ENCODE measurements at regions not wholly inside any gene's neighbourhood (a gene's known extent, or its start where the extent isn't known, plus 50 kb on each side); places are given as distances from the start of the nearest gene placed in this dataset.

DNA sequence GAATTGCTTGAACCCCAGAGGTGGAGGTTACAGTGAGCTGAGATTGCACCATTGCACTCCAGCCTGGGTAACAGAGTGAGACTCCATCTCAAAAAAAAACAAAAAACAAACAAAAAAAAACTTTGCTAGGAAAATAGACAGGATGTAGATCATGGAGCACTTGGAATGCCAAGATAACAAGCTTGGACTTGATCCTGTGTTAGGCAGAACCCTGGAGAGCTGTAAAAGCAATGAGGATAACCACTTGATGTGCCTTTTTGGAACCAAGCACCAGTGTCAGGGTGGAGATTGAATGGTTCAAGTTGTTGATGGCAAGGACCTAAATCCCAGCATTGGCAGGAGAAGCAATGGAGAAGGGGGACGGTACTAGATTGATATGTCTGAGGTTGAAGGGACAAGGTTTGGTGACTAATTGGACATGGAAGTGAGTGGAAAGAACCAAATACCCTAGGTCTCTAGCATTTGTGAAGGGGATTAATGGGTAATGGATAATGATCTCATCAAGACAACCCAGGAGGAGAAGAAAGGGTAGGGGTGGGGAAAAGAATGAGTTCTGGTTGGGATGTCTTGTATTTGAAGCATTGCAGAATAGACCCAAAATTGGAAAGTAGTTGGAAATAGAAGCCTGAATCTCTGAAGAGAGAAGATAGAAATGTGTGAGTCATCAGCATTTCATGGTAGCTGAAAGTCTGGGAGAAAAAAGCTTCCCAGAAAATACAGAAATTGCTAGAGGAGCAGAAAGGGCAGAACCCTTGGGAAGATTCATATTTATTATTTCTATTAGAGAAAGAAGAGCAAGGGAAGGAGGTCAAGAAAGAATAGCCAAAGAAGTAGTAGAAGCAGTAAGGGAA lies 176.7 kb downstream of the NUAK1 start:
- no peak for DNase-seq (ENCODE audit: low read depth, low spot score)
- peak overlapping the region; percentile 67 for H3K27ac ChIP-seq

DNA sequence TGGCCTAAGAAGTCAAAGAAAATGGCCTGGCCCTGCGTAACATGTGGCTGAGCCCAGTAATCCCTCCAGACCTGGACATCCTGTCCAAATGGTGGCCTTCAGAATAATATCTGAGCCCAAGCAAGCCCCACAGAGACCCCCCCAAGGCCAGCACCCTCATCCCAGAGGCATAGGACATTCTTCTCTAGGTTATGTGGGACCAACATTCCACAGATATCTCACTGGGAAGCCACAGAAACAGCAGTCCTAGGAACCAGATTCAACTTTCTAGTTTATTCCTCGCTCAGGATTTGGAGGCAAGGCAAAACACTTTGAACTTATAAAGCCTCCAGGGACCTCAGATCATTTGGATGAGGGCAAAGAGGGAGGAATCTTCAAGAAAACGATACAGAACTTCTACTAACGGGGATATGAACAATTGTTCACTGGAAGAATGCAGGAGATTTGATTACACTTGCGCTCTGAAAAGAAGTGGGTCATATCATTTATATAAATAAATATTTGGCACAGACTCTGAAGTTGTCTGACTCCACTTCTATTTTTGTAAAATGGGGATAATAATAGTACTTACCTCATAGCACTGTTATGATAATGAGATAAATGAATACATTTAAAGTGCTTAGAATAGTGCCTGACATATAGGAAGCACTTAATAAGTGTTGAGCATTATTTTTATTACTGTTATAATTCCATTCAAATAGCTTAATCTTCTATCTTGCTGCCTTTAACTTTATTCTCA lies 171.5 kb downstream of the NUAK1 start:
- no peak for DNase-seq (ENCODE audit: low read depth, low spot score)
- no peak overlapping the region for H3K27ac ChIP-seq

GRCh38 chr12:105968025-105968424 lies 170.7 kb downstream of the NUAK1 start:
- no peak overlapping the region for H3K27ac ChIP-seq
- no peak for DNase-seq (ENCODE audit: low read depth, low spot score)

GRCh38 chr12:105970885-105971284 lies 167.9 kb downstream of the NUAK1 start:
- H3K27ac ChIP-seq, result peak overlapping the region; percentile 11

GRCh38 chr12:105974738-105975137 lies 164.0 kb downstream of the NUAK1 start:
- no peak overlapping the region for H3K27ac ChIP-seq
- DNase-seq (ENCODE audit: low read depth, low spot score), result no peak

More at GRCh38 chr12:105970885-105971284, 167.9 kb downstream of the NUAK1 start:
- DNase-seq (ENCODE audit: low read depth, low spot score), result peak; percentile 85

DNA sequence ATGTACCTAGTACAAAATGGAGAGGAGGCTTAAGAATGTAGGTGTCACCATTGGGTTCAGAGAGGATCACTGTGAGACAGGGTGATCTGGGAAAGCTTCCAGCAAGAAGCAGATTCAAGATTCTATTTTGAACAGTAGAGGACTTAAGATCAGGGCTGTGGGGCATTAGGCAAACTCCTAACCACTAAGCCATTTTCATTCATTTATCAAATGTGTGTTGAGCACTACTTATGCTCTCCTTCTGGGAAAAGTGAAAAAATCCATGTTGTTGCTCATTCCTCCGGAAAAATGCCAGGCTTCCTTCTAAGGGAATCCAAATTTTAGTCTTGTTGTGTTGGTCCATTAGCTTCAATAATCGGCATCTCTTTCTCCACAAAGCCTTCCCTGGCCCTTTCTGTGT lies 163.4 kb downstream of the NUAK1 start:
- DNase-seq (ENCODE audit: low read depth, low spot score), result no peak
- no peak overlapping the region for H3K27ac ChIP-seq

DNA sequence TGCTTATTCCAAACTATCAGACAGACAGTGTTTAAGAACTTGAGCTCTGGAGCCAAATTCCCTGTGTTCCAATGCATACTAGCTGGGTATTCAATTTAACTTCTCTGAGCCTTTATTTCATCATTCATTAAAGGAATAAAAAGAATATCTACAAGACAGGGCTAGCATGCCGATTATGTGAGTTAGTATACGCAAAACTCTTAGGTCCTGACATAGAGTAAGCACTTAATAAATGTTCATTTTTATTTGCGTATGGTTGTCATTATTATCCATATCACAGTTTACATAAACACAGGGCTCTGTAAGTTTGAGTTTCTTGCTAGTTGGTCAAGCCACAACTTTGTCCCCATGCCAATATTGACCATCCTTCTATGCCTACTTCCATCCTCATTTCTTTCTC lies 161.5 kb downstream of the NUAK1 start:
- no peak overlapping the region for H3K27ac ChIP-seq
- no peak for DNase-seq (ENCODE audit: low read depth, low spot score)

GRCh38 chr12:105977652-105978051 lies 161.1 kb downstream of the NUAK1 start:
- H3K27ac ChIP-seq, result no peak overlapping the region
- no peak for DNase-seq (ENCODE audit: low read depth, low spot score)

DNA sequence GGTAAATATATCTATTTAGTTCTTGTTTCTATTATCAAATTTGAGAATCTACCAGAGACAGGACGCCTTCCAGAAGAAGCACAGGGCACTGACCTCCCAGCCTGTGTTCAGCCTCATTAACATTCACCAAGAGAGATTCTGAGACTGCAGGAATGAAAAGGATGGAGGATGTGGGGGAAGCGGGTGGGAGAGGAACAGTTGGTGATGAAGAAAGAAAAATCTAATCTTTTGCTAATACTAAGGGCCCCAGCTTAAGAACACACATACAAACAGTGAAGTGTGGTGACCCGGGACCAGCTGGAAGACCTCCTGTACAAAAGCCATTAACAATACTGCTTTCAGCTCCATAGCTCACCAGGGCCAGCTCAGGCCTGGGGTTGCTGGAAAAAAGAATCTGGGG lies 160.5 kb downstream of the NUAK1 start:
- no peak overlapping the region for H3K27ac ChIP-seq
- no peak for DNase-seq (ENCODE audit: low read depth, low spot score)

DNA sequence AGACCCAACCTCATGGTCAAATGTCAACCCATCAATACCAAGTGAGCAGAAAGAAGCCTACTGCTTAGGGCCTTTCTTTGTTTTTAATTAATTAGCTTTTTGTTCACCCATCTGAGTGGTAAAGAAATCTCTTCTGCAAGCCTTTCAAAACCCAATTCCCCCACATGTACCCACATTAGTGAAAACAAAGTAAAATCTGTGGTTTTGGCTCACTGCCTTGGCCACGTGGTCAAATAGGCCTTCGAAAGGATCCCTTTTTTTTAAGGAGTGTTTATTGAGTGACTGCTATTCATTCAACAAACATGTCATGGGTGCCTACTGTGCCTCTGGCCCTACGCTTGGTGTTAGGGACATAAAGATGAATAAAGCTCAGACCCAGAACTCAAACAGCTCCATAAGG lies 160.1 kb downstream of the NUAK1 start:
- no peak for DNase-seq (ENCODE audit: low read depth, low spot score)
- no peak overlapping the region for H3K27ac ChIP-seq

DNA sequence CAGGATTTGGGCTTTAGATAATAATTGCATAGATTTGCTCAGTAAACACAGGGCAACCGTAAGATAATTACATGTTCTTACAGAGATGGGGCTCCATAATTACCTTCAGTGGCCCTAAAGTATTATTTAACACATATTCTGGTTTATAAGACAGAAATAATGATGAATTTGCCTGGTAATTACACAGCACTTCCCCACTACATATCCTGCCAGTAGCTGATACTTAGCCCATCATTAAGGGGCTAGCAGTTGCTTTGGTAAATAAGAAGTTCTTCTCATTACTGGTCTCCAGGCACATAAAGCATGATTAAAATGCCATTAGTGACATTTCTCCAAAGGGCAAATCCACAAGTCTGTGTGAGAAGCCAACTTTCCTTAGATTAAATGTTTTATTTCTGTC lies 158.7 kb downstream of the NUAK1 start:
- no peak for DNase-seq (ENCODE audit: low read depth, low spot score)
- H3K27ac ChIP-seq, result no peak overlapping the region

DNA sequence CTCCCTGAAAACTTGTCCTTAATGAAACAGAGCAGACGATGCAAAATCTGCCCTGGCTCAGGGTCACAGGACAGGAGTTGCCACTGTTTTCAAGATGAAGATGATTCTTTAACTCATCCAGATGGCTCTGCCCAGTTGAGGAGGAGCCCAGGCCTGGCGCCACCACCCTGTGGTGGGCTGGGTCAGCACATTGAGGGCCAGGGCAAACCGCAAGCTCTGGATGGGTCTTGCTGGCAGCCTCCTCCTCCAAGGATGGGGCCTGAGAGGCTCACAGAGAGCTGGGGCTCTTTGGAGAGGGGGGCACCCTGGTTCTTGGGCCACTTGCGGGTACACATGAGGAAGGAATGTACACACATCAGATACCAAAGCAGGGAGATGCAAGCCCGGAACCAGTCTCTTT lies 158.2 kb downstream of the NUAK1 start:
- no peak for DNase-seq (ENCODE audit: low read depth, low spot score)
- H3K27ac ChIP-seq, result no peak overlapping the region

DNA sequence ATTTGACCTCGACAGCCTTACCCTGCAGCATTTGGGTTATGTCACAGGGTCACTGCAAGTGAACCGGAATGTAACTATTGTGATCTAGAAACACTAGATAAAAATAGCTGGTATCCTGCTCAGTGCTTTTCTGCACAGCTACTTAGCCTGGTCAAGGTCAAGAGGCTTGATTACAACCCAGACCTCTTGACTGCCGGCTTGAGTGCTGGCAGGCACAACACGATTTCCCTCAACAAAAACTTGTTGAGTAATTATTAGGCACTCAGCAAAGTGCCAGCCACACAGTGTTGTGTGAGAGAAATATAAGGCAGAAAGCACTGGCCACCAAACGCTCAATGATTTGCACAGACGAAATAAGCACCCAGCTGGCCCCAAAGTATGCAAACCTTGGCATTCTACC lies 156.7 kb downstream of the NUAK1 start:
- DNase-seq (ENCODE audit: low read depth, low spot score), result no peak
- H3K27ac ChIP-seq, result no peak overlapping the region

DNA sequence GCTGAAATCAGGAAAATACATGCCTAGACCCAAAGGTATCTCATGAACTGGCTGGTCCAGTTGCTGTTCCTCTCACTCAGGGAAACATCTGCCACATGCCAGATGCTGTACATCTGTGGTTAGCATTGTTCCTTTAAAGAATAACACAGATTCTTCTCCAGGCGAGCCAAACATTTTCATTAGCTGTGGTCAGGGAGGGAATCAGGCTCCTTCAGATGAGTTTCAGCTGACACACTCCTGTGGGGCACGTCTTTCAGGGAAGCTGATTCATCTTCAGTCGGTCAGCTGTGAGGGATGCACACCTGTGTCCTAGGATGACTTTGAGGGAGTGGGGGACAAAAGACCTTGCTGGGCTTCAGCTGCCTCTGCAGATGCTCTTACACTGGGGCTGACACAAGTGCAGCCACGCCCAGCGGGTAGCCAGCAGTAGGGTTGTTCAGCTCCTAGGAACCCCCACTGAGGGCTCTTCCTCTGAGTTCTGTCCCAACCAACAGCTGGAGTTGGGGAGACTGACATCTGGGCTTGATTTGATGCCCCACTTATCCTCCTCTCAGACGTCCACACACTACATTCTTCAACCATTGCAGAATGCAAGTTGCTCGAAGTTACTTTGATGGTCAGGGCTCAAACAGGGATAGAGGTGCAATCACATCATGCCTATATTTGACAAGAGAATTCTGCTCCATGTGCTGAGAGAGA lies 155.0 kb downstream of the NUAK1 start:
- H3K27ac ChIP-seq, result peak overlapping the region; percentile 79
- DNase-seq (ENCODE audit: low read depth, low spot score), result peak; percentile 82

DNA sequence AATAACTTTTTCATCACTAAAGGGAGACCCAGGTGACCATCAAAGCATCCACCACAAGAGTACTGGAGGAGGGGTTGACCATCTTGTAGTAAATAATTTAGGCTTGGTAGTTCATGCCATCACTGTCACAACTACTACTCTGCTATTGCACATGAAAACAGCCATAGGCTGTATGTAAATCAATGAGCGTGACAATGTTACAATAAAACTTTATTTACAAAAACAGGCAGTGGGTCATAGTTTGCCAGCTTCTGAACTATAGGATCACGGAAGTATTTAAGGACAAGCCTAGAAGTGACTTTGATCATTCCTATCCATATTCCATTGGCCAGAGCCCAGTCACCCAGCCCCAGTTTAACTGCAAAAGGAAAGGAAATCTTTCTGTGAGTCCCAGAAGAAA lies 153.4 kb downstream of the NUAK1 start:
- no peak for DNase-seq (ENCODE audit: low read depth, low spot score)
- H3K27ac ChIP-seq, result no peak overlapping the region

DNA sequence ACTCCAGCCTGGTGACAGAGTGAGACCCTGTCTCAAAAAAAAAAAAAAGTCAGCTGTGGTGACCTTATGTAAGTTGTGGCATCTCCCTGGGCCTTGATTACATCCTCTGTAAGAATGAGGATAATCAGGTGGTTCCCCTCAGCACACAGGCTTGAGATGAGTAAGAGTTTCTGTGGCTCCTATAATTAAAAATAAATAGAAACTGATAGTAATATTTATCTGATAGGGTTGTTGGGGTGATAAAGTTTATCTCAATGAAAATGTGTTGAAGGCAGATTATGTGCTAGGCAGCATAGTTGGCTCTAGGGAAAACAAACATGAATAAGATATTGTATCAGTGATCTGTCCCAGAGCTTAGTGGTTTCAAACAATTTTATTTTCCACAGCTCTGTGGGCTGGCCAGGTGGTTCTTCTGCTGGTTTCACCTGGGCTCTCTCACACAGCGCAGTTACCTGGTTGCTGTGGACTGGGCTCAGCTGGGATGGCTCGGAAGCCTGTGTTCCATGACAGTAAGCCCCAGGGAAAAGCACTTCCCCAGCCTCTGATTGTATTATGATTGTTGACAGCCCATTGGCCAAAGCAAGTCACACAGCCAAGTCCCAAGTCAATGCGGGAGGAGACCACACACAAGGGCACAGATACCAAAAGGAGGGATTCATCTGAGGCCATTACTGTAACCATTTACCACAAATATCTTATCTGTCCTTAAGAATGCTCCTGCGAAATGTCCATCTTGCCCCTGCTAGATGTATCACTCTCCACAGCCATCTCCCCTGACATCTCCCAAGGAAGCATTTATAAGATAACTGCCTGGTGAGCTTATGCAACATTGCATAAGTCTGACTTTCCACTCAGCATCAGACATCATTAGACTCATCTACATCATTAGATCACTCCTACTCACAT lies 151.7 kb downstream of the NUAK1 start:
- H3K27ac ChIP-seq, result peak overlapping the region; percentile 39
- peak; percentile 41 for DNase-seq (ENCODE audit: low read depth, low spot score)

DNA sequence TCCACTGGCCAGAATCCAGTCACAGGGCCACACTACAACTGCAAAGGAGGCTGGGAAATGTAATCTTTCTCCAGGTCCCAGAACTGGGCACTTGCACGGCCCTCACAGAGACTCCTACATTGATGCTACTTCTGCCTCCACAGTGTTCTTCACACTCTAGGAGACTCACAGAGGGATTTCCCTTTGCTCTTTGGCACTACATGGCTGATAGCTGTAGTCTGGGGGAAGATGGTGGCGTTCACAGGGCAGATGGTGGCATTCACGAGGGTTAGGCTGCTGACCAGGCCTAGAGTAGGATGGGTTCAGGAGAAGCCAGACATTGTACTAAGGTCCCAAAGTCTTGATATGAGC lies 151.1 kb downstream of the NUAK1 start:
- H3K27ac ChIP-seq, result peak overlapping the region; percentile 39
- no peak for DNase-seq (ENCODE audit: low read depth, low spot score)

GRCh38 chr12:105992849-105993740 lies 145.7 kb downstream of the NUAK1 start:
- no peak overlapping the region for H3K27ac ChIP-seq
- no peak for DNase-seq (ENCODE audit: low read depth, low spot score)
